ENCODE measurements at regions not wholly inside any gene's neighbourhood (a gene's known extent, or its start where the extent isn't known, plus 50 kb on each side); places are given as distances from the start of the nearest gene placed in this dataset.

DNA sequence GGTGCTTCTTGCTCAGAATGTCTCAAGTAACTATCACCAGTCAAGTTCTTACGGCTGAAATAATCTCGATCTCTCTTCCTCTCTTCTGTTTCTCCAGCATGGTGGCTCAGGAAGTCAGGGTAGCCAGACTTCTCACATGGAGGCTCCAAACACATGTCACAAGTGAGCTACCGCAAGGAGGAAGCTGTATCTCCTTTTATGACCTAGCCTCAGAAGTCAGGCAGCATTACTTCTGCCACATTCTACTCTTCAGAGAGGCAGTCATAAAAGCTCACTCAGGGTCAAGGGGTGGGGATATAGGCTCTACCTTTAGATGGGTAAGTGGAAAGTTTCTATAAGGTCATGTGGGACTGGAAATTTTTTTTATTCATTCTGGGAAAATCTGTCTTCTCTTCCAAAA, 86.6 kb upstream of the NEO1 start:
- TF ChIP-seq, protein P1, sequence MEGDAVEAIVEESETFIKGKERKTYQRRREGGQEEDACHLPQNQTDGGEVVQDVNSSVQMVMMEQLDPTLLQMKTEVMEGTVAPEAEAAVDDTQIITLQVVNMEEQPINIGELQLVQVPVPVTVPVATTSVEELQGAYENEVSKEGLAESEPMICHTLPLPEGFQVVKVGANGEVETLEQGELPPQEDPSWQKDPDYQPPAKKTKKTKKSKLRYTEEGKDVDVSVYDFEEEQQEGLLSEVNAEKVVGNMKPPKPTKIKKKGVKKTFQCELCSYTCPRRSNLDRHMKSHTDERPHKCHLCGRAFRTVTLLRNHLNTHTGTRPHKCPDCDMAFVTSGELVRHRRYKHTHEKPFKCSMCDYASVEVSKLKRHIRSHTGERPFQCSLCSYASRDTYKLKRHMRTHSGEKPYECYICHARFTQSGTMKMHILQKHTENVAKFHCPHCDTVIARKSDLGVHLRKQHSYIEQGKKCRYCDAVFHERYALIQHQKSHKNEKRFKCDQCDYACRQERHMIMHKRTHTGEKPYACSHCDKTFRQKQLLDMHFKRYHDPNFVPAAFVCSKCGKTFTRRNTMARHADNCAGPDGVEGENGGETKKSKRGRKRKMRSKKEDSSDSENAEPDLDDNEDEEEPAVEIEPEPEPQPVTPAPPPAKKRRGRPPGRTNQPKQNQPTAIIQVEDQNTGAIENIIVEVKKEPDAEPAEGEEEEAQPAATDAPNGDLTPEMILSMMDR (IDR thresholded peaks at IDR 0.05) = no peak
- TF ChIP-seq POLR2A (IDR thresholded peaks at IDR 0.05) = no peak

Measured in body of pancreas (tissue), 4 donors.